Liver (tissue), 2 donors: ENCODE measurements at regions not wholly inside any gene's neighbourhood (a gene's known extent, or its start where the extent isn't known, plus 50 kb on each side); places are given as distances from the start of the nearest gene placed in this dataset.

Experiments
- YY1 ChIP-seq: IDR thresholded peaks from 2 replicates; pipeline ENCODE4 v1.6.1; 2016; ENCODE audit warnings: antibody characterized with exemption, mild to moderate bottlenecking
- TF ChIP-seq, protein P1 (sequence below): IDR thresholded peaks from 2 replicates; pipeline ENCODE4 v1.6.1; 2016; ENCODE audit warnings: antibody characterized with exemption
- TF ChIP-seq, protein P2 (sequence below): fragments of 150-350 bp; IDR thresholded peaks from 2 replicates; pipeline ENCODE4 v1.5.1; 2017; ENCODE audit warnings: improper control_type of control experiment, low read depth, low read length; ENCODE audit not compliant: missing input control
- donor health status: healthy.

DNA sequence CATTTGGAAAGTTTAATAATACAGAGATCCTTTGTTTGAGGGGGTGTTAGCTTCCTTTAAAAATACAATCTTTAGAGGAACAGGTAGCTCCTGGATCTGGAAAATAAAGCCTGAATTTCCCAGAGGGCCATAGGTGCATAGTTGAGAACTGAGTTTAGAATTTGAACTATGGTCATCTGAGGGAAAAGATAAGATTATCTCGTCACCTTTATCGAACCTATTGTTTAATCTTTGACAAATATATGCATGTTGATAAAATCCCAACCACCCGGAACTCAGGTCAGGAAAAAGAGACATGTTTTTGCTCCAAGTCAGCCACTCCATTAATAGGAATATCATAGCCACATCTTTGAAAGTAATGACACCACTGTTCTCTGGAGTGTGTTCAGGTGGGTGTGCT, 91.7 kb upstream of the FAM169A start:
- TF ChIP-seq, protein P1, sequence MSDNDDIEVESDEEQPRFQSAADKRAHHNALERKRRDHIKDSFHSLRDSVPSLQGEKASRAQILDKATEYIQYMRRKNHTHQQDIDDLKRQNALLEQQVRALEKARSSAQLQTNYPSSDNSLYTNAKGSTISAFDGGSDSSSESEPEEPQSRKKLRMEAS = peak; percentile 20
- TF ChIP-seq, protein P2, sequence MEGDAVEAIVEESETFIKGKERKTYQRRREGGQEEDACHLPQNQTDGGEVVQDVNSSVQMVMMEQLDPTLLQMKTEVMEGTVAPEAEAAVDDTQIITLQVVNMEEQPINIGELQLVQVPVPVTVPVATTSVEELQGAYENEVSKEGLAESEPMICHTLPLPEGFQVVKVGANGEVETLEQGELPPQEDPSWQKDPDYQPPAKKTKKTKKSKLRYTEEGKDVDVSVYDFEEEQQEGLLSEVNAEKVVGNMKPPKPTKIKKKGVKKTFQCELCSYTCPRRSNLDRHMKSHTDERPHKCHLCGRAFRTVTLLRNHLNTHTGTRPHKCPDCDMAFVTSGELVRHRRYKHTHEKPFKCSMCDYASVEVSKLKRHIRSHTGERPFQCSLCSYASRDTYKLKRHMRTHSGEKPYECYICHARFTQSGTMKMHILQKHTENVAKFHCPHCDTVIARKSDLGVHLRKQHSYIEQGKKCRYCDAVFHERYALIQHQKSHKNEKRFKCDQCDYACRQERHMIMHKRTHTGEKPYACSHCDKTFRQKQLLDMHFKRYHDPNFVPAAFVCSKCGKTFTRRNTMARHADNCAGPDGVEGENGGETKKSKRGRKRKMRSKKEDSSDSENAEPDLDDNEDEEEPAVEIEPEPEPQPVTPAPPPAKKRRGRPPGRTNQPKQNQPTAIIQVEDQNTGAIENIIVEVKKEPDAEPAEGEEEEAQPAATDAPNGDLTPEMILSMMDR = no peak
- TF ChIP-seq YY1 = no peak
